Uterus (tissue), 2 donors: ENCODE measurements at regions not wholly inside any gene's neighbourhood (a gene's known extent, or its start where the extent isn't known, plus 50 kb on each side); places are given as distances from the start of the nearest gene placed in this dataset.

Source experiments
- POLR2A ChIP-seq, 2 donors: fragments of 450-650 bp; IDR thresholded peaks; one replicate each; pipeline ENCODE4 v1.6.1; 2016; ENCODE audit warnings: antibody characterized with exemption in 2 of 2, mild to moderate bottlenecking in 1 of 2, moderate library complexity in 1 of 2
- TF ChIP-seq, protein P1 (sequence below), 4 experiments: fragments of 200-600 bp in 2 of 4; fragments of 450-650 bp in 2 of 4; sonication (generic) in 2 of 4; IDR thresholded peaks; one replicate each; pipeline ENCODE4 v1.5.1; 2016 to 2019; ENCODE audit warnings: antibody characterized with exemption in 4 of 4, mild to moderate bottlenecking in 2 of 4, moderate library complexity in 1 of 4

DNA sequence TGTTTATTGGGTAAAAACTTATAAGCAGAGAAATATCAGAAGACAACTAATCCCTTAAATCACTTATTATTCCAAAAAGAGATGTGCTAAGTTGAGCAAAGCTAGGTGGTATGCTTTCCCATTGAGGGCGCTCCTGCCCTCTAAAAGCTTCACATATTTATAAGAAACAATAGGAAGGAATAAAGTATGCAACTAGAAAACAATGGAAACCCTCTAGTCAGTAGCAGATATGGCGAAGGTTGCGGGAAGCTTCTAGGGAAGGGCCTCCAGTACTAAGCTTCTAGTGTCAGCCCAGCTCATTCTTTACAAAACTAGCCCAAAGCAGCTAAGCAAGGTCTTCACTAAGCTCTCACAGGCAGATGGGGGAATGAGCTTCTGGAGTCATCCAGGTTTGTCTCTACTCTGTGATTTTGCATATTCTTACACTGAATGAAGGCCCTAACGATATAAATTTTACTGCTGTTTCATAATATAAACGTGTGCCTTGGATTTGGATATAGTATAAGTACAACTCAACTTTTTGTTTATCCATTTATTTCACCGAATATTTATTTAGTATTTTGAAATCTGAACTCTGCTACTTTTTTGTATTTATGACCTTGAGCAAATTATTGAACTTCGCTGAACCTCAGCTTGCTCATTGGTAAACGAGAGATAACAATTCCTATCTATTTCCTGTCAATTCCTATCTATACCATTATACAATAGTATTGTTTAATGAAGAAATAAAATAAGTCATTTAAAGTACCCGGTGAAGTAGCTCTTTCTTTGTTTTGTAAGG, 571.4 kb downstream of the ELAVL2 start:
- TF ChIP-seq POLR2A (IDR thresholded peaks at IDR 0.05) = no peak
- TF ChIP-seq, protein P1, sequence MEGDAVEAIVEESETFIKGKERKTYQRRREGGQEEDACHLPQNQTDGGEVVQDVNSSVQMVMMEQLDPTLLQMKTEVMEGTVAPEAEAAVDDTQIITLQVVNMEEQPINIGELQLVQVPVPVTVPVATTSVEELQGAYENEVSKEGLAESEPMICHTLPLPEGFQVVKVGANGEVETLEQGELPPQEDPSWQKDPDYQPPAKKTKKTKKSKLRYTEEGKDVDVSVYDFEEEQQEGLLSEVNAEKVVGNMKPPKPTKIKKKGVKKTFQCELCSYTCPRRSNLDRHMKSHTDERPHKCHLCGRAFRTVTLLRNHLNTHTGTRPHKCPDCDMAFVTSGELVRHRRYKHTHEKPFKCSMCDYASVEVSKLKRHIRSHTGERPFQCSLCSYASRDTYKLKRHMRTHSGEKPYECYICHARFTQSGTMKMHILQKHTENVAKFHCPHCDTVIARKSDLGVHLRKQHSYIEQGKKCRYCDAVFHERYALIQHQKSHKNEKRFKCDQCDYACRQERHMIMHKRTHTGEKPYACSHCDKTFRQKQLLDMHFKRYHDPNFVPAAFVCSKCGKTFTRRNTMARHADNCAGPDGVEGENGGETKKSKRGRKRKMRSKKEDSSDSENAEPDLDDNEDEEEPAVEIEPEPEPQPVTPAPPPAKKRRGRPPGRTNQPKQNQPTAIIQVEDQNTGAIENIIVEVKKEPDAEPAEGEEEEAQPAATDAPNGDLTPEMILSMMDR (IDR thresholded peaks at IDR 0.05) = no peak
